HG03139 (cell line): ENCODE measurements at regions not wholly inside any gene's neighbourhood (a gene's known extent, or its start where the extent isn't known, plus 50 kb on each side); places are given as distances from the start of the nearest gene placed in this dataset.
"Not testable (repeated sequence)": the region's sequence is repeated elsewhere in the genome, so short reads cannot be mapped to it uniquely, and the experiment has no call there.

Source experiments
- ATAC-seq: cut with Tn5 transposase; IDR thresholded peaks from one replicate; pipeline ENCODE4 v1.9.1; 2021; ENCODE audit not compliant: unreplicated experiment

- ATAC-seq, result not testable (repeated sequence)
Measured at GRCh38 chr13:18322821-18323220, 858.8 kb downstream of the TUBA3C start.

- ATAC-seq, result not testable (repeated sequence)
Measured at GRCh38 chr13:18319653-18320052, 862.0 kb downstream of the TUBA3C start.

DNA sequence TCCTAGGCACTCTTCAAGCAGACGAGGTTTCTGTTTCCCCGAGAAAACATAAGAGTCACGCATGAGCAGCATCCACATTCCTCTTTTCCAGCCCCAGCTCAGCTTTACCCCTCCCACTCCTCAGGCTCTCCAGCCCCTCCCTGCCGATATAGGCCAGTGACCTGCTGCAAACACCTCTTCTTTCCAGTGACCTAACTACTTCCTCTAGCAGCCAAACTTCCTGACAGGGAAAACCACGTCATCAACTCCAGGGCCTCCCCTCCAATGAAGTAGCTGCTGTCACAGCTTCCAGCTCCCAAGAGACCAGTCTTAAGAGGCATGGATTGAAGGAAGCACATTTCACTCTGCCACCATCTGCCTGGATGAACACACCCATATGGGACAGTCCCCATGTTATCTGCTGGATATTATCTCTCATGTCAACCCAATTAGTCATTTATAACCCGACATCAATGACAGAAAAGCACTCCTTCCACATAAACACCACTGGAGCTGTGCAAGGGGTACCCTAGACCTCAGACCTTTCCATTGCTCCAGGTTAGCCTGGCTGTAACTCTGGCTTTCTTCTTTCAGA, 878.3 kb downstream of the TUBA3C start:
- ATAC-seq, result not testable (repeated sequence)

GRCh38 chr13:18300968-18301367, 880.7 kb downstream of the TUBA3C start:
- not testable (repeated sequence) for ATAC-seq

DNA sequence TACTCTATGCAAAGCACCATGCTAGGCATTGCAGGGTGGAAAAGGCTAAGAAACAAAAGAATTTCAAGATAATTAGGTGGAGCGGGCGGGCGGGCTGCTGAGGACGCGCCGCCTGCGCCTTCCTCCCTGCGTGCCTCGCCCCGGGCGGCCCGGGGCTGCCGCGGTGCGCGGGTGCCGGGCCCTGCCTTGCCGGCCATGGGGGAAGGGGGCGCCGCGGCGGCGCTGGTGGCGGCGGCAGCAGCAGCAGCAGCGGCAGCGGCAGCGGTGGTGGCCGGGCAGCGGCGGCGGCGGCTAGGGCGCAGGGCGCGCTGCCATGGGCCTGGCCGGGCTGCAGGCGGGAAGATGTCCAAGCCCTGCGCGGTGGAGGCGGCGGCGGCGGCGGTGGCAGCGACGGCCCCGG, 884.3 kb downstream of the TUBA3C start:
- ATAC-seq, result not testable (repeated sequence)

DNA sequence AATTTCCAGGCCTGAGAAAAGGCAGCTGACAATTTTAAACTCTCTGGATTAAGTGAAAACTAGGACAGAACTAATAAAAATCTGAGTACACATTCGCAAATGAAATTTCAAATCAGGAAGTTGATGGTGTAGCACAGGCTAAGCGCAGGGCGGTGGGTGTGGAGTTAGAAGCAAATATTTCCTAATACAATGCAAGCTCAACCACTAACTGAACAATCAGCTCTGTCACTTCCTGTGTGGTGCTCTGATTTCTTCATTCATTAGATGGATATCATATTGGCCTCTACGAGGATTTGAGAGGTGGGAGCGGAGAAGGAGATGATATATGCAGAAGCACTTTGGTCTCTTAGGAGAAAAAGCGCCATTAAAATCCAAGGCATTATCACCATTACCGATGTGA, 885.0 kb downstream of the TUBA3C start:
- not testable (repeated sequence) for ATAC-seq

GRCh38 chr13:18294311-18294710, 887.3 kb downstream of the TUBA3C start:
- ATAC-seq, result not testable (repeated sequence)

GRCh38 chr13:18286848-18287247, 894.8 kb downstream of the TUBA3C start:
- not testable (repeated sequence) for ATAC-seq

GRCh38 chr13:18285663-18286062, 896.0 kb downstream of the TUBA3C start:
- ATAC-seq, result not testable (repeated sequence)

DNA sequence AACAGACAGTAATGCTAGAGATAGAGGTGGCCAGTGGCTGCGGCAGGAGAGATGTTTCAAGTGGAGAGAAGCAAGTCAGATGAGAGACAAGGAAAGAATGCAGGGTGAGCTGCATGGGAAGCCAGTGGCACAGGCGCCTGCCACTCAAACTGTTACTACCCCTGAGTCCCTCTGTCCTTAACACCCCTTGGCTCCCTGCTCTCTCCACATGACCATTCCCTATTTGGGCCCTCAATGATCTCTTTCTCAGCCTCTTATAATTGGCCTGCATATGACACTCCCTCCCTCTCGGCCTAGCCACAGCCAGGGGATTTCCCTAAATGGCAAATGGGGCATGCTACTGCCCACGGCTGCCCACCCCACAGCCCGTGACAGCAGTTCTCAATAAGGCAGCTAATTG, 897.6 kb downstream of the TUBA3C start:
- not testable (repeated sequence) for ATAC-seq

DNA sequence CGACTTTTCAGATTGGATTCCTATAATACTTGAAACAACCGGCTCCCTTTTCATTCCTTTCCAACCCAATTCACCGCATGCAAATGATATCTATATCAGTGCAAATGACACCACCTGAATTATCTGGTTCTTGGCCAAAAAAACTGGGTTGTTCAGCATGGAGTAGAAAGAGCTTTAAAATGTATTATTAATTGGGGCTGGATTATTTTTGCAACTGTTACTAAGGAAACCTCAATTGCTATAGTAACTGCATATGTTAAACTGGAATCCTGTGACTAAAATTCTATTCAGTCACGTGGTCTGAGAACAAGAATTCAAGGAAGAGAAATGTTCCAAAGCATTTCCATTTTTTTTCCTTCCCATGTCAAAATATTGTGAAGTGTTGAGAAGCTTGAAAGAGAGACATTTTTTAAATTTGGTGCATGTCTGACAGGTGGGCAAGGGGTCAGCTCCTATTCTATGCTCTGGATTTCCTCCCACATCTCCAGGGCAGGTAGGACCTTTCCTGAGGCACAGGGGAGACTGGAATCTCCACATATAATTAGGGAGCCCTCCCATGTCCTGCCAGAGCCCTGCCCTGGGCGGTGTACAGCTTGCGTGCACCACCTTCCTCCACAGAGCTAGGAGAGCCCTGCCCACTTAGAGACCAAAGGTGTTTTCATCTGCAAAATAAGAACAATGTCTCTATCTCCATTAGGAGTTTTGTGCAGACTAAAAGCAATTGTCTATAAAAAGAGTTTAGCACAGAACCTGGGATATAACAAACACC, 899.6 kb downstream of the TUBA3C start:
- ATAC-seq, result not testable (repeated sequence)

- ATAC-seq, result not testable (repeated sequence)
Measured at GRCh38 chr13:18280904-18281828, 900.5 kb downstream of the TUBA3C start.

DNA sequence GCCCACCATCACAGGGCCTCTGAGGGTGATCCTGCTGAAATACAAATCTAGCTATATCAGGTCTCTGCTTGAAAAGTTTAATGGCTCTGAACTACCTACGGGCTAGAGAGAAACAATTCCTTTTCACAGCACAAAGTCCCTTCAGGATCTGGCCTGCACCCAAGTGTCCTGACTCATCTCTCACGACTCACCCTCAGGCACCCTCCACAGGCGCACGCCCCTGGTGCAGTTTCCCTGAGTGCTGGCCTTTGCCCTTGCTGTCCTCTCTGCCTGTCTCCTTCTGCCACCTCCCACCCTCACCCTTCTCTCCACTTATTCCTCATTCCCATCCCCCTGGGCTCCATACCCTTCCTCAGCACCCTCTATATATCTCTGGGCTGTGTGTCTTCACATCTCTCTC, 901.7 kb downstream of the TUBA3C start:
- not testable (repeated sequence) for ATAC-seq

DNA sequence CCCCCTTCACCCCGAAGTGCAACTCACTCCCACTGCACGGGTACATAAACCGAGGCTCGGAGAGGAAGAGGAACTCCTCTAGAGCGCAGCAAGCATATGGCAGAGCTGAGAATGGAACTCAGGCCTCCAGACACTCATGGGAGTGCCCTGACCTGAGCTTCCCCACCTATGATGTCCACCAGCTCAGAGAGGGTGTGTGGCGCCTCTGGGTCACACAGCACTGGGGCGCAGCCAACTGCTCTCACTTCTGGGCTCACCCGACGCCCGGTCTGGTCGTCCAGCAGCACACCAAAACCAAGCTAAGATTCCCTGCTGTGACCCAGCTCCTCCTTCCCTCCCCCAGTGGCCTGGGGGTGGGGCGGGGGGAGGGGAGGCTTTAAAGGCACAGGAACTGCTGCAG, 904.3 kb downstream of the TUBA3C start:
- not testable (repeated sequence) for ATAC-seq

- ATAC-seq, result not testable (repeated sequence)
Measured at GRCh38 chr13:18276280-18276679, 905.3 kb downstream of the TUBA3C start.

GRCh38 chr13:18273785-18274514, 907.7 kb downstream of the TUBA3C start:
- ATAC-seq, result not testable (repeated sequence)

GRCh38 chr13:18258801-18259419, 922.7 kb downstream of the TUBA3C start:
- not testable (repeated sequence) for ATAC-seq

GRCh38 chr13:18257686-18258085, 923.9 kb downstream of the TUBA3C start:
- not testable (repeated sequence) for ATAC-seq

DNA sequence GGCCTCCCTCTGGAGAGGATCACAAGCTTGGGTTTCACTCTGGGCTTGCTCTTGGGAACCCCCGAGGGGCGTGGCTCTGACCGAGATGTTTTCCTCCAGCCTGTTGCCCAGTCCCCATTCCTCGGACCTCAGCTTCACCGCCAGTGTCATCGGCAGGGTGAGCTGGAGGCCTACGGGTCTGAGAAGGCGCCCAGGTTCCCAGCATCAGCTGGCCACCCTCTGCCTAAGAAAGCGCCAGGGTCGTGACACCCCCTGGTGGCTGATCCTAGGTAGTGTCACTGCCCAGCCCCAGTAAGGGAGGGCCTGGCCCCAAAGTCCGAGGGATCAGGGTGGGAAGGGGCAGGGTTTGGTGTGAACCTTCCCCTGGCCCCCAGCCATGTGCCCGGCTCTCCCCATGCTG, 928.8 kb downstream of the TUBA3C start:
- ATAC-seq, result not testable (repeated sequence)
